HepG2 (cell line): ENCODE measurements at regions not wholly inside any gene's neighbourhood (a gene's known extent, or its start where the extent isn't known, plus 50 kb on each side); places are given as distances from the start of the nearest gene placed in this dataset.

Source experiments
- ATAC-seq: fragments of 200-7000 bp; cut with Tn5 transposase; 3 replicates; pipeline ENCODE4 v1.9.1; 2020; ENCODE audit warnings: mild to moderate bottlenecking, moderate library complexity
- BruUV-seq: library from RNA; stranded (reverse); fragments of 400-500 nt; replicated peaks from 2 replicates; lab custom pipeline; 2021; lab: Mats Ljungman, UMichigan
- CTCF ChIA-PET: fragments of 300-600 bp; formaldehyde crosslinking; extraction: SDS; loops from one replicate; lab custom pipeline; 2021; ENCODE audit warnings: low total read pairs, inconsistent platforms, low intra/inter-chr PET ratio; lab: Yijun Ruan, JAX
- POLR2A ChIA-PET: fragments of 350-600 bp; sonication (Branson Sonifier 250); formaldehyde crosslinking; loops from one replicate; lab custom pipeline; 2020; ENCODE audit warnings: antibody characterized with exemption, inconsistent platforms; lab: Yijun Ruan, JAX
- DNase-seq: peaks from one replicate; pipeline ENCODE4 v3.0.0-alpha.2; 2015; ENCODE audit warnings: low spot score
- FAIRE-seq: peaks from 3 replicates; lab custom pipeline; 2011; peaks lifted over from hg19 to GRCh38; lab: Jason Lieb, UNC
- H2AFZ ChIP-seq: one replicate; pipeline ENCODE4 v1.6.1; 2011; ENCODE audit warnings: low read length, inconsistent platforms
- H3K27ac ChIP-seq: fragments of 300-600 bp; 3 replicates; pipeline ENCODE4 v1.8.0; 2011; ENCODE audit warnings: mixed run types, mild to moderate bottlenecking, mixed read lengths, low read length, inconsistent platforms; ENCODE audit not compliant: insufficient read depth; ENCODE audit errors: extremely low read length
- H3K27me3 ChIP-seq, 2 experiments: fragments of 200-600 bp in 1 of 2; 2 replicates in 1 of 2; 3 replicates in 1 of 2; pipeline versions ENCODE4 v1.6.0 to v1.8.0; 2011; ENCODE audit warnings: low read length in 2 of 2, mild to moderate bottlenecking in 2 of 2, moderate library complexity in 2 of 2, inconsistent platforms in 1 of 2; ENCODE audit not compliant: insufficient read depth in 2 of 2, control insufficient read depth in 1 of 2
- H3K36me3 ChIP-seq, 2 experiments: fragments of 200-600 bp in 1 of 2; replicated peaks in 1 of 2; 2 replicates in 1 of 2; 3 replicates in 1 of 2; pipeline versions ENCODE4 v1.5.1 to v1.8.0; 2011; ENCODE audit warnings: low read length in 2 of 2, inconsistent platforms in 1 of 2; ENCODE audit not compliant: insufficient read depth in 2 of 2, control insufficient read depth in 1 of 2
- H3K4me1 ChIP-seq: 2 replicates; pipeline ENCODE4 v1.5.1; 2012; ENCODE audit warnings: low read length, inconsistent platforms; ENCODE audit not compliant: insufficient read depth
- H3K4me2 ChIP-seq: 2 replicates; pipeline ENCODE4 v1.6.0; 2011; ENCODE audit warnings: low read depth, low read length, inconsistent platforms
- H3K4me3 ChIP-seq, 3 experiments: fragments of 200-600 bp in 1 of 3; sonication (generic), shearing (Covaris generic) in 1 of 3; replicated peaks in 1 of 3; 2 replicates each; pipeline ENCODE4 v1.5.1; 2011 to 2016; ENCODE audit warnings: low read length in 3 of 3, inconsistent platforms in 2 of 3, low read depth in 2 of 3, mild to moderate bottlenecking in 2 of 3, control low read depth in 1 of 3, mixed read lengths in 1 of 3; ENCODE audit not compliant: insufficient read depth in 1 of 3
- H3K79me2 ChIP-seq: one replicate; pipeline ENCODE4 v1.6.1; 2011; ENCODE audit warnings: low read length, inconsistent platforms; ENCODE audit not compliant: insufficient read depth
- H3K9ac ChIP-seq: 2 replicates; pipeline ENCODE4 v1.6.0; 2011; ENCODE audit warnings: mild to moderate bottlenecking, low read depth, low read length, inconsistent platforms; ENCODE audit not compliant: insufficient read depth
- H3K9me3 ChIP-seq: 2 replicates; pipeline ENCODE4 v1.5.1; 2012; ENCODE audit warnings: mild to moderate bottlenecking, low read length
- H4K20me1 ChIP-seq: 2 replicates; pipeline ENCODE4 v1.6.0; 2011; ENCODE audit warnings: inconsistent platforms, mild to moderate bottlenecking, low read length, moderate library complexity; ENCODE audit not compliant: insufficient read depth
- EEA1 ChIP-seq: sonication (generic); formaldehyde crosslinking; IDR thresholded peaks from 2 replicates; pipeline ENCODE4 v1.5.1; 2020; ENCODE audit warnings: mild to moderate bottlenecking, missing genetic modification reagents, borderline replicate concordance
- NPAS2 ChIP-seq: sonication (generic); formaldehyde crosslinking; IDR thresholded peaks from 2 replicates; pipeline ENCODE4 v1.8.0; 2022; ENCODE audit warnings: mild to moderate bottlenecking, missing genetic modification reagents, borderline replicate concordance
- ZNF331 ChIP-seq: sonication (generic); formaldehyde crosslinking; IDR thresholded peaks from 2 replicates; pipeline ENCODE4 v1.4.0; 2020; ENCODE audit warnings: missing genetic modification reagents
- ZNF460 ChIP-seq: sonication (generic); formaldehyde crosslinking; IDR thresholded peaks from 2 replicates; pipeline ENCODE4 v1.5.1; 2020; ENCODE audit warnings: missing genetic modification reagents, mild to moderate bottlenecking, borderline replicate concordance
- ZNF75D ChIP-seq: sonication (generic); formaldehyde crosslinking; IDR thresholded peaks from 2 replicates; pipeline ENCODE4 v1.8.1; 2023; ENCODE audit warnings: missing genetic modification reagents, mild to moderate bottlenecking, borderline replicate concordance
- ZNF839 ChIP-seq: sonication (generic); formaldehyde crosslinking; IDR thresholded peaks from 2 replicates; pipeline ENCODE4 v1.4.0; 2020; ENCODE audit warnings: missing genetic modification reagents, mild to moderate bottlenecking, borderline replicate concordance
- WGBS: methylation state at CpG from one replicate; pipeline ENCODE4 v1.1.6; 2017; ENCODE audit warnings: low lambda C conversion rate; 5-methylcytosine and 5-hydroxymethylcytosine counted together
- in situ Hi-C: cut with HindIII; loops from 2 replicates; pipeline ENCODE4 v1.10.0; 2017; ENCODE audit warnings: low pct_unique_long_range_greater_than_20kb; ENCODE audit not compliant: extremely low pct_ligation_motif_present
- intact Hi-C: fragments of 100-400 bp; cut with micrococcal nuclease; formaldehyde crosslinking; loops from one replicate; pipeline ENCODE4 v1.10.0; 2022; ENCODE audit not compliant: unreplicated experiment
- TF ChIP-seq, protein P1 (sequence below): sonication (generic); formaldehyde crosslinking; IDR thresholded peaks from 2 replicates; pipeline ENCODE4 v1.4.0; 2020; ENCODE audit warnings: mild to moderate bottlenecking, missing genetic modification reagents
- TF ChIP-seq, protein P2 (sequence below): IDR thresholded peaks from 2 replicates; pipeline ENCODE4 v1.6.1; 2018; ENCODE audit warnings: missing genetic modification reagents

DNA sequence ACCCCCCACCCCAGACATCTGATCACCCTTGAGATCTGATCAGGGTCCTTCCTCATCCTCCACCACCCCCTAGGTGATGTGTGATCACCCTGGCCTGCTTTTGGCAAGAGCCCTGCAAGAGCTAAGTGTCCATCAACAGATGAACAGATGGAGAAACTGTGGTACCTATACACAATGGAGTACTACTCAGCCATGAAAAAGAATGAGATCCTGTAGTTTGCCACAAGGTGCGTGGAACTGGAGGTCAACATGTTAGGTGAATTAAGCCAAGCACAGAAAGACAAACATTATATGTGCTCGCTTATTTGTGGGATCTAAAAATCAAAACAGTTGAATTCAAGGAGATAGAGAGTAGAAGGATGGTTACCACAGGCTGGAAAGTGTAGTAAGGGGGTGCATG lies 209.1 kb downstream of the USP6NL start:
- DNase-seq (no peak), ATAC-seq (no peak), FAIRE-seq (no peak)
- TF ChIP-seq, protein P1, sequence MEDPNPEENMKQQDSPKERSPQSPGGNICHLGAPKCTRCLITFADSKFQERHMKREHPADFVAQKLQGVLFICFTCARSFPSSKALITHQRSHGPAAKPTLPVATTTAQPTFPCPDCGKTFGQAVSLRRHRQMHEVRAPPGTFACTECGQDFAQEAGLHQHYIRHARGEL (CRISPR knock-in tag): no peak
- TF ChIP-seq NPAS2 (no peak), ZNF839 (no peak), EEA1 (CRISPR knock-in tag) (no peak), ZNF460 (no peak), ZNF331 (CRISPR knock-in tag) (no peak), ZNF75D (CRISPR knock-in tag) (no peak)
- TF ChIP-seq, protein P2, sequence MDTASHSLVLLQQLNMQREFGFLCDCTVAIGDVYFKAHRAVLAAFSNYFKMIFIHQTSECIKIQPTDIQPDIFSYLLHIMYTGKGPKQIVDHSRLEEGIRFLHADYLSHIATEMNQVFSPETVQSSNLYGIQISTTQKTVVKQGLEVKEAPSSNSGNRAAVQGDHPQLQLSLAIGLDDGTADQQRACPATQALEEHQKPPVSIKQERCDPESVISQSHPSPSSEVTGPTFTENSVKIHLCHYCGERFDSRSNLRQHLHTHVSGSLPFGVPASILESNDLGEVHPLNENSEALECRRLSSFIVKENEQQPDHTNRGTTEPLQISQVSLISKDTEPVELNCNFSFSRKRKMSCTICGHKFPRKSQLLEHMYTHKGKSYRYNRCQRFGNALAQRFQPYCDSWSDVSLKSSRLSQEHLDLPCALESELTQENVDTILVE (CRISPR knock-in tag): no peak
- intact Hi-C loops (no loop called here), in situ Hi-C loops (no loop called here)
- Histone ChIP-seq H4K20me1 (no peaks in the 10 kb centered on the region), H3K36me3 (no peaks in the 10 kb centered on the region), H3K79me2 (no peaks in the 10 kb centered on the region), H3K4me1 (no peaks in the 10 kb centered on the region), H3K9ac (no peak overlapping the region), H3K27me3 (peaks cover 2 to 29% of the 10 kb centered on the region in 2 experiments; a peak in 3 of 5 replicates), H2AFZ (no peak overlapping the region), H3K9me3 (no peaks in the 10 kb centered on the region), H3K4me3 (no peak overlapping the region), H3K27ac (no peak overlapping the region), H3K4me2 (no peak overlapping the region)
- BruUV-seq: no TSS peak
- WGBS: 0% methylated on average over 2 of the region's 2 CpGs
- ChIA-PET POLR2A (no interaction called here), CTCF (no interaction called here)
